NCI-H146 treated with DMSO at 0.1 percent for 48 hours (cell line): ENCODE measurements at regions not wholly inside any gene's neighbourhood (a gene's known extent, or its start where the extent isn't known, plus 50 kb on each side); places are given as distances from the start of the nearest gene placed in this dataset.
A peak's percentile ranks its signal among the peaks of the same experiment; 100 is the strongest.
"Not testable (repeated sequence)": the region's sequence is repeated elsewhere in the genome, so short reads cannot be mapped to it uniquely, and the experiment has no call there.

Experiments
- DNase-seq: peaks from one replicate; lab custom pipeline; 2025; ENCODE audit not compliant: unreplicated experiment; lab: John Stamatoyannopoulos, UW

DNA sequence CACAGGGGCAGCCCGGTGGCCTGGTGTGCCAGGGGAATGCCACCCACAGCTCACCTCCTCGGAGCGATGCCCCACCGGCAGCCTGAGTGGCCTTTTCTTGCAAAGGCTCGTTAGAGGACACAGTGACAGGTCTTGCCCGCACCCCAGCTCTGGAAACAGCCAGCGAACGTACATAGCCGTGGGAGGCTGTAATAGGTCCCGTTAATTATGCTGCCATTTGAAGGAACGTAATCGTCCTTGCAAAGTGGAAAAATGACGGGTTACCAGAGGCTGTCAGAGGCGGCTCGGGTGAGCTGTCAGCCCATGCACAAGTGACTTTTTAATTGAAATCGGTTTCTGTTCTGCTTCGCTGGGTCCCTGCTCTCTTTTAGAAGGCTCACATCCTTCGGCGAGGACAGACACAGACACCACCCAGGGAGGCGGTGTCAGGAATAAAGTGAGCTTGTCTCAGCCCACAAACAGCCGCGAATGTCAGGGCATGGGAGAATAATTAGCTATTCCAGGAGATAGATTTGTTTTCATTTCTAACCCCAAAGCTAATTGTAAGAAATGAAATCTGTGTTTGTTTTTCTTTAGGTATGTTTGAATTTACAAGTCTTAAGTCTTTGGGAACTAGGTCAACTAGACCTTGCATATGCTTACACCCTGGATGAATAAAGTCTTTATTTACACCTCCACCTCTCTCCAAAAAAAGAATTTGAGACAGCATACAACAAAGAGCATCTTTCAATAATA lies 77.2 kb upstream of the RFLNA start:
- peak; percentile 58 for DNase-seq

DNA sequence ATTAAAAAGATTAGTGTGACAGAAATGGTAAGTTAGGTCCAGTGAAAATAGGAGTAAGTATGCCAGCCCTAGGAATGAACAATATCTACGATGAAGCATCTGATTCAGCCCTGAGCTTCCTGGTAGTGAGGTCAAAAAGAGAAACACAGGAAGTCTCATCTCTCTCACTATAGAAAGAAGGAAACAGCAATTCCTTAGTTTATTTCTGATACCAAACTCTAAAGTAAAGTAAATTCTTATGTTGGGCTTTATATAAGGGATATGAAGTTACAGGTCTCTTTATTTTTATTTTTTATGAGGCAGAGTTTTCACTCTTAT lies 76.7 kb upstream of the RFLNA start:
- no peak for DNase-seq

DNA sequence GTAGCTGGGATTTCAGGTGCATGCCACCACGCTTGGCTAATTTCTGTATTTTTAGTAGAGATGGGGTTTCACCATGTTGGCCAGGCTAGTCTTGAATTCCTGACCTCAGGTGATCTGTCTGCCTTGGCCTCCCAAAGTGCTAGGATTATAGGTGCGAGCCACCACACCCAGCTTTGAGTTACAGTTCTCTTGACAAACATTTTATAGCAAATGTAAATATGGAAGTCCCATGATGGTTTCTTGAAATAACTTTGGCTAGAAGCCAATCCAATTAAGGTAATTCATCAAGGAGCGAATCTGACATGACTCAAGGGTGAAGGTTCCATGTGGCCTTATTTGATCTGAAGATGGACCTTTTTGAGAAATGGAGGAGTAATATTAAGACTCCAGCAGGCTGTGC lies 76.2 kb upstream of the RFLNA start:
- not testable (repeated sequence) for DNase-seq

DNA sequence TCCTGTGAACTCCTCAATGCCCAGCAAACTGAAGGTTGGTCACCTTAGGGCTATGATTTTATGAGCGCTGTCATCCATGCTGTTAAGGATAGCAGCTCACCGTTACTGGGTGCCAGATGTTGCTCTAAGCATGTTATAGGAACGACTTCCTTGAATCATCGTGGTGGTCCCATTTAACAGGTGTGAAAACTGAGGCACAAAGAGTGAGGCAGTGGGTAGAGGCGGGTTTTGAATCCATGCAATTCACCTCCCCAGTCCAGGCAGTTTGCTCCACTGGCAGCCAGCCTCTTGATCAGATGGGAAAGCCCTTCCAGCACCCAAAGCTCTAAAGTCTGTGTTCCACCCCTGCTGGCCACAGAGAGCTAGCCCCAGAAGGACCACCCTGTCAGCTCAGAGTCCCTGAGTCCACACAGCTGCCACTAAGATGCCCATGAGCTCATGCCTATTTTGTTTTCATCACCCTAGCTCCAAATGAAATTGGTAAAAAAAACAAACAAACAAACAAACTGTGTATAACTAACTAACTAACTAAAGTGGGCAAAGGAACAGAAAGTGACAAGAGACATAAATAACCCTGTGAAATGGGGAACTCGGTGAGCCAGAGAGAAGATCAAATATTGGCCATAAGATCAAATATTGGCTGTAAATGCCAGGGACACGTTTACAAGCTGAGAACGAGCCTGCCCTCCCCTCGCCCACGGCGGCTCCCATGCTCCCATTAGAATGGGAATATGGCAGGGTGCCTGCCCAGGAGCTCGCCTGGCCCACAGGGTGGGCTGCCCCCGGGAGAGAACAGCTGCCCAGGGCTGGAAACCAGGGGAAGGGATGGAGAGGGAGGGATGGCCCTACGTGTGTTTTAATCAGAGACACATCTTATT lies 72.3 kb upstream of the RFLNA start:
- no peak for DNase-seq

DNA sequence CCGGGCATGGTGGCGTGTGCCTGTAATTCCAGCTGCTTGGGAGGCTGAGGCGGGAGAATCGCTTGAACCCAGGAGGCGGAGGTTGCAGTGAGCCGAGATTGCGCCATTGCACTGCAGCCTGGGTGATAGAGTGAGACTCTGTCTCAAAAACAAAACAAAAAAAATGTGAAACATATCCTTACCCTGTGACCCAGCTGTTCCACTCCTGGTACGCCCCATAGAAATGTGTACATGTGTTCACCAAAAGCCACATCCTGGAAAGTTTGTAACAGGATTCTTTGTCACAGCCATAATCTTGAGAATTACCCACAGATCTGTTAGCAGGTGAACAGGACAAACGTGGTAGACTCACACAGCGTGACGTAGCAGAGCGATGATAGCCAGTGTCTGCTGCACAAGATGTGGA lies 71.2 kb upstream of the RFLNA start:
- not testable (repeated sequence) for DNase-seq

DNA sequence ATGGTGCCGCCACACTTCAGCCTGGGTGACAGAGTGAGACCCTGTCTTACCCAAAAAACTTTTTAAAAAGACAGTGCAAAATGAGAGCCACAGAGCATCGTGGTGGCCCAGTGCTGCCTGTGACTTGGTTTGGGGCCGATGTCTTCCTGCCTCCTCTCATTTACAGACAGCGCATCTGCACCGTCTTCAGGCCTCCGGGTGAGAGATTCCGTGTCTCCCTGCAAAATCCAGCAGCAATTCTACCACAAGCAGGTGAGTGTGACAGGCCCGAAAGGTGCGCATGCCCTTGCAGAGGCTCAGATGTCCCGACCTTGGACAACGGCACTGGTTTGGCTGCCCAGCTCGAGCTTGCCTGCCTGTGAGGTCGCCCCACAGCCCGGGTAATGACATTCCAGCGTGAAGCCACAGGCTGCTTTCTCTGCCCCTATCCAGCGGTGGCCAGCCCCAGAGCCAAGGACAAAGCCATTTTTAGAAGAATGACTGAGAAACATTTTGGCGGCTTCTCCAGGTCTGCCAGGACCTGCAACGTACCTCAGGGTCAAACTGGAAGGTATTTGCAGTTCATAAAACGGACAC lies 70.3 kb upstream of the RFLNA start:
- no peak for DNase-seq

DNA sequence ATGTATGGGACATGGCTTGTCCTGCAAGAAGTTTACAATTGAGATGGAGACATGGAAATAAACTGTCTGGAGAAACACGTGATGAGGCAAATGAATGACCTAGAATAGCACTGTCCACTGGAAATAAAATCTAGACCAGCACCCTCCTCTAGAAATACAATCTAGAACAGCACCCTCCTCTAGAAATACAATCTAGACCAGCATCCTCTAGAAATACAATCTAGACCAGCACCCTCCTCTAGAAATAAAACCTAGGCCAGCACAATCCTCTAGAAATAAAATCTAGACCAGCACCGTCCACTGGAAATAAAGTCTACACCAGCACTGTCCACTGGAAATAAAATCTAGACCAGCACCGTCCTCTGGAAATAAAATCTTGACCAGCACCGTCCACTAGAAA lies 69.2 kb upstream of the RFLNA start:
- no peak for DNase-seq

DNA sequence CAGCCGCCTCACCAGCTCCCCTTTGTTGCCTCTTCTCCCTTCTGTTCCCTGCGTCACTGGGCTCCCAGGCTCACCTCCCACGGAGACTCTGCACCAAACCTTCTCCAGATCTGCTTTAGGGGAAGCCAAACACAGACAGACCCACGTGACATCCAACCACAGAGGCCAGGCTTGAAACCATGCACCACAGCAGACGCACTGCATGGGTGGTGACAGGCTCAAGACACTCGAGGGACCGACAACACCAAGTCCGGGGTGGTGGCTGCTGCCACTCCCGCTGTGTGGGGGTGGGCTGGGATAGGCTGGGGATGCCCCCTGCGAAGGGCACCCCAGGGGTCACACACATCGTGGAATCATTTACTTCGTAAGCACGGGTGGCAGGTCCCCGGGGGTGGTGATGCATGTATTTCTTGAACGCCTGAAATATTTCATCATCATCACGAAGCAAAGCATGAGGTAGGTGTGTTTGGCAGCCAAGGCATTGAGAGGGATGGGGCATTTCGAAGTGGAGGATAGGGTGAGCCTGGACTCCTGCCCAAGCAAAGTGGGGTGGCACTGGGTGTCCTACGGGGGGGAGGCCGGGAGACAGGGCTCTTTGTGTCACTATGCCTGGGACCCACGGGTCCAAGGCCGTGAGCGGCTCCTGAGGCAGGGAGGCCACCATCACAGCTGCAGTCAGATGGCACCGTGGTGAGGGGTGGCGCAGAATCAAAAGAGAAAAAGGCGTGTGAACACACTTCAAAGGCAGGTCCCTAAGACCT lies 66.8 kb upstream of the RFLNA start:
- no peak for DNase-seq

DNA sequence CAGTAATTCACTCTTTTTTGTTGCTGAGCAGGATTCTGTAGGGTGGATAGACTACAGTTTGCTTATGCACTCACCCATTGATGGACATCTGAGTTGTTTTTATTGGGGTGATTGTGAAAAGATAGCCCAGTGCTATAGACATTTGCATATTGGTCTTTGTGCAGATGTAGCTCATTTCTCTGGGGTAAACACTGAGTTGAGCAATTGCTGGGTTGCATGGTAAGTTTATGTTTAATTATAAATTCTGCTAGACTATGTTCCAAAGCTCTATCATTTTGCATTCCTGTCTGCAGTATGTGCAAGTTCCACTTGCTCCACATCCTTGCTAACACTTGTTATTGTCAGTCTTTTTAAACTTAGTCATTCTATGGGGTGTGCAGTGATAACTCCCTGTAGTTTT lies 65.4 kb upstream of the RFLNA start:
- no peak for DNase-seq

DNA sequence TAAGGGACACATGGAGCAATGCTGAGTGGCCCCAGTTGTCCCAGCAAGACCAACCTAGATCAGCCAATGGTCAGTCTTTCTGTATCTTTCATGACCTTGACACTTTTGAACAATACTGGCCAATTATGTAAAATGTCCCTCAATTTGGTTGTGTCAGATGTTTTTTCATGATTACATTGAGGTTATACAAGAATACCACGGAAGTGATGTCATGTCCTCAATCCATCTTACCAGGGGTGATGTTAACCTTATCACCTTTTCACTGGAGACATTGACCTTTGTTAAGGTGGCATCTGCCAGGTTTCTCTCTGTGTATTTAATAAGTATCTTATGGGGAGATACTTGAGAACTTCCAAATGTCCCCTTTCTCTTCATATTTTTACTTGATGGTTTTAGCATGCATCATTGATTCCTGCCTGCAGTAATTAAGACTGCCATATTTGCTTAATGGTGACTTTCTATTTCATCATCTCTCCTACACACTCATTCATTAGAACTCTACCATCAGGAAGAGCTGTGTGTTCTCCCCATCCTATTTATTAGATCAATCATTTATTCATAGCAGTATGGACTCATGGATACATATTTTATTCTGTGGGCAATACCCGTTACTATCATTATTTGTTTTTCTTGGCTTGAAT lies 64.7 kb upstream of the RFLNA start:
- DNase-seq = no peak

DNA sequence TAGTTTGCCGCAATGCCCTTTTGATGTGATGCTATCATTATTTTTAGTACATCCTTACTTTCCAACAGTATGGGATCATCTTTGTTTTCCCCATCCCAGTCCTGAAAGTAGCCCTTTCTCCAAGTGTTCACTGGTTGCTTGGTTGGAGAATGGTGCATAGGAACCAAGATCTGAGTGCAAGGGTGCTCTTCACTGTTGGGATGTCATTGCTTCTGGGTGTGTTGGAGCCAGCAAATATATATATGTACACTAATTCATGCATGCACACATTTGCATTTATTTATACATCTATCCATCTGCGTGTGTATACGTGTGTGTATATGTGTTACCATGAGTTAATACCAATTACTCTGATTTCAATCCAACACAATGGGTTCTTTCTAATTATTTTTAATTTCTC lies 64.1 kb upstream of the RFLNA start:
- DNase-seq = no peak

DNA sequence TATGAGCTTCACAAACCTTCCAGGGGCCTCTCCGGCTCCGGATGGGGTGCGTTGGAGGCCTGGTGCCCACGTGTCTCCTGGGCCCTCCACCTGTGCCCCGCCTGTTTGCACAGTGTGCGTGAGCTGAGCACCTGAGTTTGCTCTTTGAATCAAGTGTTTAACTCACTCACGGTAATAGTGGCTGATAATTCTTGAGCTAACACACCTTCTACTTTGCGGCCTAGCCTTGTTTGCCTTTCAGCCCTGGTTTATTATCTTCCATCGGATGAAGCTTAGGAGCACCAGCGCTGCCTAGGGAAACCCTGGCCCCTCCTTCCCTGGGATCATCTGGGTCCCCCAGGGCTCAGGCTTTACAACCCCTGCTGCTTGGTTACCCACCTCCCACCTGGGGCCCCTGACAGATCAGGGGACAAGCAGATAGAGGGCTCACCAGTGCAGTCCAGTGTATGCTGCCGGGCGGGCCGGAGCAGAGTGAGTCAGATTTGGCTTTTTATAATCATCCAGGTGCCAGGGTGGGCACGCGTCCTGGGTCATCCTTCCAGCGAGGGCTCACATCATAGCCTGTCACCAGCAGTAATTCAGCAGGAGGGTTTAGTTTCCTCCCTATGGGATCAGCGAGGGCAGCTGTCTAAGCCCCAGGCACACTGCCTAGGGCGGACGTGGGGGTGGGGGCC lies 62.8 kb upstream of the RFLNA start:
- peak; percentile 96 for DNase-seq

DNA sequence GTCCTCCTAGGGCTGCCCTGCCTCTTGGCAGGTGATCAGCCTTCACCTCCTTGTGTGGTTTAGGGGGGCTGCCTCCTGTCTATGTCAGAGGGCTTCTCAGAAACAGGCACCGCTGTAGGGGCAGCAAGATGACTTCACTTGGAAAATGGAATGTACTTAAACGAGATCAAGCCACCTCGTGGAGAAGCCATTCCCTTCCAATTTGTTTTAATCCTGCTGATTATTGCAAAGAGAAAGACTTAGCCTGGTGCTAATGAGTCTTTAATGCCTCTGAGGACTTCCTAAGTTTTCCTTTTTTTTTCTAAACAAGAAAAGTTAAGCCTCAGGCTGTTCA lies 62.3 kb upstream of the RFLNA start:
- no peak for DNase-seq

DNA sequence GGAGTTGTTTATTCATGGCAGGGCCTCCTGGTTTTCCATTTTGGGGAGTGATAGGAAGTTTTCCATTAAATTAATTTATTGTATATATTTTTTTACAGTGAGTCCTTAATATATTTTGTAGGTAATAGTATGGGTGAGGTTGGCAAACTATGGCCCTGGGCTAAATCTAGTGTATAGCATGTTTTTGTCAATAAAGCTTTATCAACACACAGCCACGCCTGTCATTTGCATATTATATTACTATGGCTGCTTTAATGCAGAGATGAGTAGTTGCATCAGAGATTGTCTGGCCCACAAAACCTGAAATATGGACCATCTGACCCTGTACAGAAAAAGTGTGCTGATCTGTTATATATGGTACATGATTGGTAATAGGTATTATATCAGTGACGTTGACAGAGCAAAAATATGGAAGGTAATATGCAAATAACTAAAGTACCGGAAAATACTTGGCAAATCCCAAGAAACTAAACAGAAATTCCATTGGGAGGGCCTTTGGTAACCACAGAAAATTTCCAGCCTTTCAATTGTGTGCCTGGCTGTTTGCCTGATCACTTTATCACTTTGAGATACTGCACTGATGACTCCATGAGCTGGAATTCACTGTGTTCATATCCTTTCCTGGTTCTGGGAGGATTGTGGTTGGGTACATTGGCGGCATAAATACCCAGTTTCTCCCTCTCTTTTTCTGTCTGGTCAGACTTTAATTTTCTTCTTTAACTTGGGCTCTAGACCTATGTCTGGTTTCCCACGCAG lies 61.7 kb upstream of the RFLNA start:
- DNase-seq = no peak

DNA sequence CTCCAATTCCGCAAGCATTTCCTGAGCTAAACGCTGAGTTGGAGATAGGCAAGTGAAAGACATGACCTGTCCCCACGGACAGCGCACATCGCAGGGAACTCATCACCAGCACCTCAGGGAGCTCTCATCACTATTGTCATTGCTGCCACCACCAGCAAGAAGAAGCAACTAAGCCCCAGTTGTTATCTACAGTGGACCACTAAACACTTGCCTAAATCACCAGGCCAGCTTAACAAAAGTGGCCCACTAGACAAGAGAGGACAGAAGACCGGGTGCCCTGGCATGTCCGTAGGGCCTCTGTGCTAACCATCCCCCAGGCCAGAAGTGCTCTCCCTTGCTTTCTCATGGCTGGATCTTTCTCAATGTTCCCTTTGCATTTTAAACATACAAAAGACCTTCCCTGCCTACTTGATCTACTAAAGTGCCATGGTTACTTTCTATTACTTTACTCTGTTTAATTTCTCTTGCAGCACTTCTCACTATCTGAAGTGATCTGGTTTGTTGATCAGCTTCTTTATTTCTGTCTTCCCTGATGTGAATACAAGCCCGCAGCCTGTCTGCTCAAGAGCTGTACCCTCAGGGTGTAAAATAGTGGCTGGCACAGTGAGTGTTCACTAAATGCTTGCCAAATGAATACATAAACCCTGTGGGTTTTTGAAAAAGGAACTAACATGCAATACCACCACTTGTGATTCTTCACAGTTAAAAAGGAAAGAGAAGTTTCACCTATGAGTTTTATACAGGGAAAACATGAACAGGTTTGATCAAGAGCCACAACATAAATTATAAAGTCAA lies 60.9 kb upstream of the RFLNA start:
- no peak for DNase-seq

DNA sequence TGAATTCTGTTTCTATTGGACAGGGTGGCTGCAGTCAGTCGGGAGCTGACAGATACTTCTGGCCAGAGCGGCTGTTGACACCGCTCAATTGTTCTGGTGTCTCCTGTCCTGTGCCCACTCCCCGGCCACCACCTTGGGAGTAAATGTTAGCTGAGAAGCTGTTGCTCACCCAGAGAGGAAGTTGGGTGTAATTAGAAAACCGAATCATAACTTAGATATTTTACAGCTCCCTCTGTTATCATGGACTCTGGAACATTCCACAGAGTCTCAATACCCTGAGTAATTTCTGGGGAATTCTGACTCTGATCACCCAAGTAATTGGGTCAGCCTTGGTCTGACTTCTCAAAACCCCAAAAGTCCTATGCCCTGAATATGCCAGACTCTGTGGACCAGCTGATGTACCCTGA lies 58.3 kb upstream of the RFLNA start:
- DNase-seq = no peak

DNA sequence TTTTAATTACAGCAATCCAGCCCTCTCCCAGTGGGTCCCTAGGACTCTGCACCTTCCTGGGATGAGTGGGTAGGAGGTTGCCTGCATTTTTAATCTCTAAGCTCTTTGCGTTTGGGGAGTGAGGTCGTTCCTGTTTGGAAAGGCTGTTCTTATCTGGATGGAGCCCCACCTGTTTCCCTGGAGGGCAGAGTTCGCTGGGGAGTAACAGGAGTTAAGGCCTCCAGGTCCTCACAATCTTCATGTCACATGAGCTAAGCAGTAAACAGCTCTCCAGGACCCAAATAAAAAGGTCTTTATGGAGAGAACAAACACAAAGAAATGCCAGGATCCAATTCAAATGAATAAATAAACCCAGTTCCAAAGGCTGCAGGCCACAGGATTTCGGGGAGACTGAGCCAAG lies 56.0 kb upstream of the RFLNA start:
- DNase-seq = no peak

DNA sequence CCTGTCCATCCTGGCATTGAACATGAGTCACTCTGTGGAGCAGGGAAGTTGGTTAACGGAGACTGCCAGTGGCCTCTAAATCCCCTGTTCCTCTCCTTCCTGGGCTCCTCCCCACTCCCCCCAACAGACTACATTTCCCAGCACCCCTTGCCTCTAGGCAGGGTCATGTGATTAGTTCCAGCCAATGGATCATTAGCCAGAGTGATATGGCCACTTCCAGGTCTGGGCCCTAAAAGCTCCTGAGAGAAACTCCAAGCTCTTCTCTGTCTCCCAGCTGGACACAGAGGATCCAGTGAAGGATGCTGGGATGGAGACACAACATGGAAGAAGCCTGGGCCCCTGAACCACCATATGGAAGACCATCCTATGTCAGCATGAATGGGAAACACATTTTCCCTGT lies 54.4 kb upstream of the RFLNA start:
- DNase-seq = no peak
